ENCODE measurements at regions not wholly inside any gene's neighbourhood (a gene's known extent, or its start where the extent isn't known, plus 50 kb on each side); places are given as distances from the start of the nearest gene placed in this dataset.

DNA sequence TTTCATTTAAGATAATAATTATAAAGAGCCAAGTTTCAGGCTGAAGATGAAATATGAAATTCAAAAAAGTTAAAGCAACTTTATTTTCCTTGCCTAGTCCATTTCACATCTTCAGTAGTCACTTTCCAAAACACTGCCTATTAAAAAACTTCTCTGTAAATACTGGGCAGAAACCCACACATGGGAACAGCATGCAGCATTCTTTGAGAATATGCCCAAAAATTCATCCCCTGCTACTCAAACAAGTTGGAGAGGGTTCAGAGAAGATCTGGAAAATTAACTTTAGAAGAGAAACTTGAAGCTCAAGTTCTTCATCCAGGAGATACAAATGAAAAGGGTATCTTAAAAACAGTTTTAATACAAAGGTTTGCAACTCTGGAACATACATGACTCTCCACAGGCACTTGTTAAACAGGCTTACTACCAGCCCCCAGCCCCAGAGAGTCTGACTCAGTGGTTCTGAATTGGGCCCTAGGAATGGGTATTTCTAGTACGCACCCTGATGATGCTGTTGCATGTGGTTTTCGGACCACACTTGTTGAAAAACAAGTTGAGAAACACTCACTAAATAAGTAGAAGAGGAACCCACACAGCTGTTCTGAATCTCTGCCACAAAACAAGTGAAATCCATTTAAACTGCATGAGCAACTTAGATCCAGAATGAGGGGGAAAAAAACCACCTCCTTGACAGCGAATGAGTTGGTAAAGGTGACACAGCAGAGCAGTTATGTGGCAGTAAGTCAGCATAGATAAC, 329.1 kb downstream of the SATB2 start:
- Histone ChIP-seq H3K4me1 (ENCODE audit: control insufficient read depth in 1 of 2, low read depth in 2 of 2) (no peaks in the 10 kb centered on the region), H3K27me3 (replicated peaks; ENCODE audit: insufficient read depth) (no peaks in the 10 kb centered on the region), H3K36me3 (no peaks in the 10 kb centered on the region), H3K27ac (no peak overlapping the region), H3K4me3 (no peak overlapping the region), H3K9me3 (no peaks in the 10 kb centered on the region)
- ATAC-seq (ENCODE audit: insufficient number of reproducible peaks, low FRiP score, low read depth) (no peak), DNase-seq (ENCODE audit: low spot score) (no peak)
- TF ChIP-seq, protein P1, sequence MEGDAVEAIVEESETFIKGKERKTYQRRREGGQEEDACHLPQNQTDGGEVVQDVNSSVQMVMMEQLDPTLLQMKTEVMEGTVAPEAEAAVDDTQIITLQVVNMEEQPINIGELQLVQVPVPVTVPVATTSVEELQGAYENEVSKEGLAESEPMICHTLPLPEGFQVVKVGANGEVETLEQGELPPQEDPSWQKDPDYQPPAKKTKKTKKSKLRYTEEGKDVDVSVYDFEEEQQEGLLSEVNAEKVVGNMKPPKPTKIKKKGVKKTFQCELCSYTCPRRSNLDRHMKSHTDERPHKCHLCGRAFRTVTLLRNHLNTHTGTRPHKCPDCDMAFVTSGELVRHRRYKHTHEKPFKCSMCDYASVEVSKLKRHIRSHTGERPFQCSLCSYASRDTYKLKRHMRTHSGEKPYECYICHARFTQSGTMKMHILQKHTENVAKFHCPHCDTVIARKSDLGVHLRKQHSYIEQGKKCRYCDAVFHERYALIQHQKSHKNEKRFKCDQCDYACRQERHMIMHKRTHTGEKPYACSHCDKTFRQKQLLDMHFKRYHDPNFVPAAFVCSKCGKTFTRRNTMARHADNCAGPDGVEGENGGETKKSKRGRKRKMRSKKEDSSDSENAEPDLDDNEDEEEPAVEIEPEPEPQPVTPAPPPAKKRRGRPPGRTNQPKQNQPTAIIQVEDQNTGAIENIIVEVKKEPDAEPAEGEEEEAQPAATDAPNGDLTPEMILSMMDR (IDR thresholded peaks at IDR 0.05) = no peak

DNA sequence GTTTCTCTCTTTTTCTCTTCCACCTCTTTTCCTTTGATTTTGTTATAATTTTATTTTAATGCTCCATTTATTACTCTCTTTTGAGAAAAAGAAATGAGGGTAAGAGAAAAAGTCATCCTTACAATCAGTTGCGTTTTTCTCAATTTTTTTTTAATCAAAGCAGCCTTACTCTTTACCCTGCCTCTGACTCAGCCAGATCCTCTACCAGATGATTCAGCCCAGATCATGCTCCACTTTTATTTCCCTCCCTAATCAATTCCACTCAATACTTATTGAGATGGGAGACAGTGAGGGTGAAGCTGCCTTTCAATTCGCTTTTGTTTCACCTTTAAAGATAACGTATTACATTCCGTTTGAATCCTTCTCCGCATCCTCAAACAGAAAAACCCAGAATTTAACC, 337.9 kb downstream of the SATB2 start:
- ATAC-seq (ENCODE audit: insufficient number of reproducible peaks, low FRiP score, low read depth) = no peak
- no peaks in the 10 kb centered on the region for H3K36me3 ChIP-seq
- DNase-seq (ENCODE audit: low spot score) = no peak
- peaks cover 0 to 8% of the 10 kb centered on the region in 2 donors for H3K4me1 ChIP-seq (ENCODE audit: control insufficient read depth in 1 of 2, low read depth in 2 of 2)
- TF ChIP-seq, protein P1 (IDR thresholded peaks at IDR 0.05) = no peak
- H3K27ac ChIP-seq = no peak overlapping the region
- no peak overlapping the region for H3K4me3 ChIP-seq
- no peaks in the 10 kb centered on the region for H3K9me3 ChIP-seq
- no peaks in the 10 kb centered on the region for H3K27me3 ChIP-seq (replicated peaks; ENCODE audit: insufficient read depth)

DNA sequence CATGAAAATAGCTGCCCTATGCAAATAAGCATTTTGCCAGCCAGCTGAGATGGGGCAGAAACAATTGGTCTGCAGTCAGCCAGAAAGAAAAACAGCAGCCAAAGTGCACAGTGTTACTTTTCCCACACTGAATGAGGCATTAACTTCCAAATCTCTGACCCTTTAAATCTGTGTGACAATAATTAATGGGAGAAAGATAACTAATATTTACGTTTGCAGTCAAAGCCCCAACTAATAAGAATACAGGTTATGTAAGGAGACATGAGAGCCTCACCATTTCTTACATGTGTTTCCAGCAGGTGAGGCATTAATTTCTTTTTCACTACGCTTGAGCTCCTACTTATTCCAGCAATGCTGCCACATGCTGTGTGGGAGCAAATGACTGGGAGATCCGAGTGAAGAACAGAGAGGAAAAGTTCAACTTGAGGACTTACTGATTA, 339.0 kb downstream of the SATB2 start:
- no peak for DNase-seq (ENCODE audit: low spot score)

DNA sequence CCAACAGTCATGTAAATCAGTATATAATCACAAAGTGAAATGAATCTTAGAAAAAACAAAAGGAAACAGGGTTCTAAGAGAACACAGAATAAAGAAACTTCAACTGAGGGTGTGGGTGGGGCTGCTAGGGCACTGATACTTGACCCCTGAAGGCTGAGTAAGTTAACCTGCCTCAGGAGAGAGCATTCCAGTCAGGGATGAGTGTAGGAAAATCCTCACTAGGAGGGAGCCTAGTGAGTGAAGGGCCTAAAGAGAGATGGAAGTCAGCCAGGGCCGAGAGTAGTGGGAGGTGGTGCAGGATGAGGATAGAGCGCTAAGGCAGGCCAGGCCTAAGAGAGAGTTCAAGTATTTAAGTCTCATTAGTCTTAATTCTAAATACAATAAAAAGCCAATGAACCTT, 342.6 kb downstream of the SATB2 start:
- TF ChIP-seq, protein P1 (IDR thresholded peaks at IDR 0.05) = no peak
- no peaks in the 10 kb centered on the region for H3K9me3 ChIP-seq
- H3K36me3 ChIP-seq = no peaks in the 10 kb centered on the region
- no peak for ATAC-seq (ENCODE audit: insufficient number of reproducible peaks, low FRiP score, low read depth)
- no peak for DNase-seq (ENCODE audit: low spot score)
- peaks cover 0 to 4% of the 10 kb centered on the region in 2 donors for H3K4me1 ChIP-seq (ENCODE audit: control insufficient read depth in 1 of 2, low read depth in 2 of 2)
- H3K27ac ChIP-seq = no peak overlapping the region
- H3K4me3 ChIP-seq = no peak overlapping the region
- no peaks in the 10 kb centered on the region for H3K27me3 ChIP-seq (replicated peaks; ENCODE audit: insufficient read depth)

More for the DNA sequence above, 339.0 kb downstream of the SATB2 start:
- no peak for ATAC-seq (ENCODE audit: insufficient number of reproducible peaks, low FRiP score, low read depth)
- Histone ChIP-seq H3K4me3 (no peak overlapping the region), H3K27ac (no peak overlapping the region), H3K4me1 (ENCODE audit: control insufficient read depth in 1 of 2, low read depth in 2 of 2) (peaks cover 0 to 8% of the 10 kb centered on the region in 2 donors), H3K27me3 (replicated peaks; ENCODE audit: insufficient read depth) (no peaks in the 10 kb centered on the region), H3K9me3 (no peaks in the 10 kb centered on the region), H3K36me3 (no peaks in the 10 kb centered on the region)
- TF ChIP-seq, protein P1 (IDR thresholded peaks at IDR 0.05) = no peak

- DNase-seq (ENCODE audit: low spot score) = no peak
- no peaks in the 10 kb centered on the region for H3K36me3 ChIP-seq
- no peak overlapping the region for H3K27ac ChIP-seq
- no peaks in the 10 kb centered on the region for H3K27me3 ChIP-seq (replicated peaks; ENCODE audit: insufficient read depth)
- TF ChIP-seq, protein P1 (IDR thresholded peaks at IDR 0.05) = no peak
- ATAC-seq (ENCODE audit: insufficient number of reproducible peaks, low FRiP score, low read depth) = no peak
- H3K4me1 ChIP-seq (ENCODE audit: control insufficient read depth in 1 of 2, low read depth in 2 of 2) = no peaks in the 10 kb centered on the region
- H3K9me3 ChIP-seq = no peaks in the 10 kb centered on the region
- H3K4me3 ChIP-seq = no peak overlapping the region
Observed at GRCh38 chr2:199113111-199113510, 344.6 kb downstream of the SATB2 start.
